CD4-positive, alpha-beta T cell treated with Interleukin-15 for 1 hour (primary cell): ENCODE measurements at regions not wholly inside any gene's neighbourhood (a gene's known extent, or its start where the extent isn't known, plus 50 kb on each side); places are given as distances from the start of the nearest gene placed in this dataset.

Experiments used
- DNase-seq: peaks from one replicate; pipeline ENCODE4 v3.0.0-alpha.2; 2020

DNA sequence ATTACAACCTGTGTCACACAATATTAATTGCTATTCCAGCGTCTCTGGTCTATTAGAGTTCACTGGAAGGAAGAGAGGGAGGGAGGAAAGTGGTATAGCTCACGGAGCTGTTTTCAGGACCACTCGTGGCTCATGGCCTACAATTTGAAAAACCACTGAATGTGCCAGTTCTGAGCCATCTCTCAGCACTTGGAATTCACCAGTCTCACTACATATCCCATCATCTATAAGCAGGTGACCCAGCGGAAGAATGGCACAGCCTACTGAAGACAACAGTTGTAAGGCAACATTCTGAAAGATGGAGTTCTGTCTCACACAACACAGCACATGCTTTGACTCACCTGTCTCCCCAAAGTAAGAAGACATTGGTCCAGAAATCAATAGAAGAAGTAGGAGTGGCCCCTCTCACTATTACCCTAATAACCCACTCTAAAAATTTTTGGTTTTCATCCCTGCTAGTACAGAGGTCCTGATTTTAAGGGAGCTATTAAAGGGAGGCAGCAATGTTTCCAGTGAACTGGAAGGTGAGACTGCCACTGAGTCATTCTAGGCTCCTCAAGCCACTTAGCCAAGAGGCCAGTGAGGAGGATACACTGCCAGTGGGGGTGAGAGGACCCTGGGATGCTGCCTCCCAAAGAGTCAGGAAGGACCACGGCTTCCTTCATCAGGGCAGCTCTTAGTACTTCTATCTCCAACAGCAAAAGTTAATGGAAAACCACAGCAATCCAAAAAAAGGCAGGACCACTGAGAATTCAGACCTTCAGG is 50.0 kb upstream of the DOCK9 start:
- DNase-seq, result no peak

- DNase-seq, result peak; percentile 41
These were observed 51.0 kb upstream of the DOCK9 start for GRCh38 chr13:99028890-99029289.

DNA sequence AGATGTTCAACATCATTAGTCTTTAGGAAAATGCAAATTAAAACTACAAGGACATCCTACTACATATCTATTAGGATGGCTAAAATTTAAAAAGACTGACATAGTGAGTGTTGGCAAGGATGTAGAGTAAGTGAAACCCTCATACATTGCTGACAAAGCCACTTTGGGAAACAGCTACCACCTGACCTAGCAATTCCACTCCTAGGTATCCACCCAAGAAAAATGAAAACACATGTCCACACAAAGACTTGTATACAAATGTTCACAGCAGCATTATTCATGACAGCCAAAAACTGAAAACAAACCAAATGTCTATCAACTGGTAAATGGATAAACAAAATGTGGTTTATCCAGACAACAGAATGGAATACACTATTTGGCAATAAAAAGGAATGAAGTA is 51.7 kb upstream of the DOCK9 start:
- no peak for DNase-seq

- no peak for DNase-seq
These were observed 52.5 kb upstream of the DOCK9 start for GRCh38 chr13:99030326-99030725.

DNA sequence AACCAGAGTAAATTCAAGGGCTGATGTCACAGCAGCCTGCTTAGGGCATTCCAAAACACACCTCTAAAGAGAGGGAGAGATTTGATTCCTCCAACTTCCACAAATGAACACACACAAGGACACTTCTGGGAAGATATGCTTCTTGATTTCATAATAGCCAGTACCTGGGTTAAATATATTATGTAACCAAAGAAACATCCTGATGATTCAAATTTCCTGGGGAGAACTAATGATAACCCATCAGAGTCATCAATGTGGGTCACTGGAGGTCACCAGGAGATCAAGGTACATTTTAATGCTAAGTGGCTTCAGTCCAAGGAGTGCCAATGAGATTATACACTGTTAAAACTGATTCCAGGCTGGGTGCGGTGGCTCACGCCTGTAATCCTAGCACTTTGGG is 54.0 kb upstream of the DOCK9 start:
- DNase-seq, result no peak

- DNase-seq, result no peak
These were observed 56.0 kb upstream of the DOCK9 start for GRCh38 chr13:99033814-99034213.

DNA sequence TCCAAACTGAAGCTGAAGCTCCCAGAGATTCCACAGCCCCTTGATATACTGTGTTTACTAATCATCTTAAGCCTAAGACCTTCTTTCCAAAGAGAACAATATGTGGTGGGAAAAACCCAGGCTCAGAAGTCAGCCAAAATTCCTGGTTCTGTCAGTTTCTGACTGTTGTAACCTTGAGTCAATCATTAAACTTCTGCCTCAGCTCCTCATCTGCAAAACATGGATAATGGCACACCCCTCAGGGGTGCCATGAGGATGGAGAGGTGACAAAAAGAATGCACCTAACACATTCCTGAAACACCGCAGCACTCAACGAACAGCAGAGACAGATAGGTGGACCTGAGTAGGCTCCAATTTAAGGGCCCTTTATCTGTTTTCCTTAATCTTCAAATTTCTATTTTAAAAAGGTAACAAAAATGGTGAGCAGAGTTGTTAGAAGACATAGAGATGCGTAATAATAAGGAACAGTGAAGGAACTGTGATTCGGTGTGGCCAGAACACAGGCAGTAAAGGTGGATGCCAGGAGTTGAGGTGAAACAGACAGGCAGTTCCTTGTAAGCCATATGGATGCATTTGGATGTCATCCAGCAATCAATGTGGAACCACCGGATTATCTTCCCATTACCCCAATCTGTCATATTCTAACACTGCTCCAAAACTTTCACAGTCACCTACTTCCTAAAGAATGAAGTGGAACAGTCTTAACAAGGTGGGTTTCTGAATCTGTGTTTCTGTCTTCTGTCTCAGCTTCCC is 56.6 kb upstream of the DOCK9 start:
- no peak for DNase-seq

GRCh38 chr13:99035715-99036114 is 57.9 kb upstream of the DOCK9 start:
- DNase-seq, result no peak

DNA sequence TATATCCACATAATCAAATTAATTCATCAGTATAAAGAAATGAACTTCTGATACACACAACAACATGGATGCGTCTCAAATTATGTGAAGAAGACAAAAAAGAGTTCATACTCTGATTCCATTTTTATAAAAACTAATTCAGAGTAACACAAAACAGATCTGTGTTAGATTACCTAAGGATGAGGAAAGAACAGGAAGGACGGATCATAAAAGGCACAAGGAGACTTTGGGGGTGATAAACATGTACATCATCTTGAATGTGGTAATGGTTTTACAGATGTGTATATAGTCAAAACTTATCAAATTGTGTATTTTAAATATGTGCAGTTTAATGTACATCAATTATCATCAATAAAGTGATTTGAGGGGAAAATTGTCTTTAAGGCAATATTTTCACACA is 59.9 kb upstream of the DOCK9 start:
- DNase-seq, result no peak

- DNase-seq, result no peak
These were observed 61.9 kb upstream of the DOCK9 start for GRCh38 chr13:99039718-99040280.

DNA sequence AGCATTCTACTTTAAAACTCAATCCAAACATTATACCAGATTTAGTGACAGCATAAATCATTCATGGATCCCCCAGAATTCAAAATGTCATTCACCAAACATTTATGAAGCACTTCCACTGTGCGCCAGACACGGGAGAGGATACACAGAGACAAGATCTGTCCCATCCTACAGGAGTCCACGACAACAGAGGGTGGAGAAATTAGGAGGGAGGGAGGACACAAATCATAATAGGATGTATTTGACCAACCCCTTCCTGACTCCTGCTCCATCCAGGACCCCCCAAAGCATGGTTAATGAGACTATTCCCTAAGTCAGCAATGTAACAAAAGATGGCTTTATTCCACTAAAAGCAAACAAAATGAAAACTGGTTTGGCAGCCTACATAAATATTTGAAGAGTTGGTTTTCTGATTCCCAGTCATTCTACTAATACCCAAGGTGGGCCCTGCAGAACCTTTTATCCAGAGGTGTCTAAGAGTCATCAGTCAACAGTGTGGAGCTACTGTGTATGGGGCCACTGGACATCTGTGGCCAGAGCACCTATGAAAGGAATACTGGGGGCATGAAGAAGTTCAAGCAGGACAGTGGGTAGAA is 62.8 kb upstream of the DOCK9 start:
- DNase-seq, result no peak

GRCh38 chr13:99041337-99041736 is 63.5 kb upstream of the DOCK9 start:
- no peak for DNase-seq

- DNase-seq, result no peak
These were observed 63.9 kb upstream of the DOCK9 start for GRCh38 chr13:99041788-99042187.

- DNase-seq, result no peak
These were observed 64.8 kb upstream of the DOCK9 start for GRCh38 chr13:99042521-99043250.

DNA sequence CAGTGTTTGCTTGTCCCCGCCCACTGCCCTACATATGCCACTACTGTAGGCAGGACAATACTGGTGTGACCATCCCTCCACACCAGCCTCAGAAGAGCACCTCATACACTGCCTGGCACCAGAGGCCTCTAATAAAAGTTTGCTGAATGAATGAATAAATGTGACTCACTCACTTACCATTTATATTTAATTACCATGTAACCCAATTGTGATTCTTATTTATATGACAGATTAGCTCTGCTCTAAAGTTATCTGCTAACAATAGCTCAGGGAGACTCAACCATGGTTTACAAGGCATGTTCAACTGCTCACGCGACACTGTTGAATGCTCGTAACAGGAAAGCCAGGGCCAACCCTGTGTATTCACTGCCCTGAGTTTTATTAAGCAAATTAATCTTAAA is 66.0 kb upstream of the DOCK9 start:
- no peak for DNase-seq

DNA sequence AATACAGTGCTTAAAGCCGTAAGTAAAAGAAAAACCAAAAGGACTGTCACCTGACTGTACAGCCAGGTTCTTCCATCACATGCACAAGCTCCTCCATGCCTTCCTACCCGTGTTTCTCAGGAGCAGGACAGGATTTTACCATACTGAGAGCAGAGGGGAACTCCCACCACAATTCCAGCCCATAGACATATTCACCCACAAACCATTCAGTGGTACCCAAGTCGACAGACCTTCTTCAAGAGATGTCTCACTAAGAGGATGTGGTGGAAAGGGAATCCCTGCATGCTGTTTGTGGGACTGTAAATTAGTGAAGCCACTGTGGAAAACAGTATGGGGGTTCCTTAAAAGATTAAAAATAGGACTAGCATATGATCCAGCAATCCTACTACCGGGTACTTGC is 66.9 kb upstream of the DOCK9 start:
- no peak for DNase-seq

GRCh38 chr13:99045396-99045795 is 67.5 kb upstream of the DOCK9 start:
- no peak for DNase-seq

DNA sequence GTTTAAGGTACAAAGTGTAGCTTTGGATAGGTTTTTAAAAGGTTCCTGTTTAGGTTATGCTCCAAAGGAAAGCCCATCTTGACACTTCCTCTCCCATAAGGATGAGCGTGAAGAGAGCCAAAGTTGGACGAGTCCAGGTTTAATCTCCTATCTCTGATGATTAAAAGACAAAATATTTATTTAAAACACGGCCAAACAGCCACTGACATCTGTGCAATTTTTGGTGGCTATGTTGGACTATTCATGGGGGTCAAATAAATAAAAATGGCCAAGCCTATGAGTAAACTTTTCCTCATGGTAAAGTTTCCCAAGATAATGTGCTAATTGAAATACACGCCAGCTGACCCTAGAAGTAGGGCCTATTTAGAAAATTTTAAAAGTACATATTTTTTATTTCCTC is 69.0 kb upstream of the DOCK9 start:
- no peak for DNase-seq

GRCh38 chr13:99050983-99051488 is 73.2 kb upstream of the DOCK9 start:
- DNase-seq, result no peak

- no peak for DNase-seq
These were observed 74.0 kb upstream of the DOCK9 start for GRCh38 chr13:99051768-99052455.

DNA sequence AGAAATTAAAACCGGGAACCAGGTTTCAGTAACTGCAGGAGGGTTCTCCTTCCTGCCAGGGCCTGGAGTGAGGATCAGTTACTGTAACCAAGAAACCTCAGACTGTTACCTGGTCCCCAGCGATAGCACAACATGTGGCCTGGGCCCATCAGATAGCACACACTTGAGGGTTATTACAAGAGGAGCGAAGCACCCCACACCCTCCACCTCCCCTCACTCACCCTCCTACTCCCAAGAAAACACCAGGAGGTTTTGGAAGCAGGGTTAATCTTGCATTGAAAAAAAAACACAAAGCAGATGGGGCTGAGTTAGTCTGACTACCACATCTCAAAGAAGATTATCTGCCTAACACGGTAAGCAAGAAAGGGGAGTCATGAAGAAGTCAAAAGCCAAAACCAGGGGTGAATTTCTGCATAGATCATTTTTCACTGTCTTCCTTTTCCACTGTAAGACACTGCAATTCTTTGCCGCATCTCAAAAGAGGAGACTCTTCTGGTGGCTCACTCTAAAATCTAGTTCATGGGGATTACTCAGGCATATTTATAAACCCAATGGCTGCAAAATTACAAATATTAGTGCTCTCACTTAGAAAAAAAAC is 75.9 kb upstream of the DOCK9 start:
- no peak for DNase-seq

- DNase-seq, result no peak
These were observed 77.4 kb upstream of the DOCK9 start for GRCh38 chr13:99055281-99055680.
